HCT116 (cell line): ENCODE measurements at regions not wholly inside any gene's neighbourhood (a gene's known extent, or its start where the extent isn't known, plus 50 kb on each side); places are given as distances from the start of the nearest gene placed in this dataset.

ENCODE experiments used
- ATAC-seq: fragments of 200-7000 bp; cut with Tn5 transposase; 2 replicates; pipeline ENCODE4 v1.9.1; 2020; ENCODE audit warnings: mild to moderate bottlenecking, moderate library complexity
- BruUV-seq: library from RNA; stranded (reverse); fragments of 400-500 nt; replicated peaks from 2 replicates; lab custom pipeline; 2021; lab: Mats Ljungman, UMichigan
- CTCF ChIA-PET: fragments of 300-600 bp; sonication (Branson Sonifier 250); formaldehyde crosslinking; loops from one replicate; lab custom pipeline; 2021; ENCODE audit warnings: antibody characterized with exemption; lab: Charles Lee
- POLR2A ChIA-PET: fragments of 300-600, 350-600 bp; sonication (Branson Sonifier 250); formaldehyde crosslinking; loops from one replicate; lab custom pipeline; 2021; ENCODE audit warnings: antibody characterized with exemption; lab: Charles Lee
- RAD21 ChIA-PET, 2 experiments: fragments of 300-600 bp; sonication (Branson Sonifier 250); formaldehyde crosslinking; loops; one replicate each; lab custom pipeline; 2023; ENCODE audit warnings: low total read pairs in 2 of 2; ENCODE audit not compliant: uncharacterized antibody in 2 of 2, unreplicated experiment in 2 of 2, low non-redundant PET in 1 of 2; lab: Charles Lee
- DNase-seq: peaks from one replicate; pipeline ENCODE4 v3.0.0-alpha.2; 2010; ENCODE audit warnings: low read depth, low spot score
- H2AFZ ChIP-seq: fragments of 200-600 bp; shearing (Covaris generic), sonication (generic); 2 replicates; pipeline ENCODE4 v1.6.1; 2017; ENCODE audit warnings: low read depth, mixed run types, mixed read lengths, antibody characterized with exemption, low read length; ENCODE audit not compliant: poor library complexity, severe bottlenecking
- H3K27ac ChIP-seq: 2 replicates; pipeline ENCODE4 v1.5.1; 2012; ENCODE audit warnings: low read depth, low read length
- H3K27me3 ChIP-seq: fragments of 200-600 bp; sonication (generic); 2 replicates; pipeline ENCODE4 v1.6.1; 2016; ENCODE audit warnings: mixed run types, low read length, mixed read lengths; ENCODE audit not compliant: insufficient read depth
- H3K36me3 ChIP-seq, 2 experiments: fragments of 200-500 bp in 1 of 2; fragments of 200-600 bp in 1 of 2; sonication (Bioruptor generic) in 1 of 2; sonication (generic) in 1 of 2; 2 replicates each; pipeline versions ENCODE4 v1.5.1 to v1.6.1; 2014 to 2016; ENCODE audit warnings: low read length in 2 of 2, inconsistent platforms in 1 of 2, mixed read lengths in 1 of 2, mixed run types in 1 of 2; ENCODE audit not compliant: insufficient read depth in 2 of 2, control insufficient read depth in 1 of 2
- H3K4me1 ChIP-seq, 2 experiments: fragments of 200-600 bp in 1 of 2; sonication (generic) in 1 of 2; 2 replicates each; pipeline versions ENCODE4 v1.5.1 to v1.6.1; 2012 to 2017; ENCODE audit warnings: low read length in 2 of 2, inconsistent platforms in 1 of 2, mild to moderate bottlenecking in 1 of 2, mixed read lengths in 1 of 2, mixed run types in 1 of 2, moderate library complexity in 1 of 2; ENCODE audit not compliant: insufficient read depth in 2 of 2, control insufficient read depth in 1 of 2
- H3K4me2 ChIP-seq: fragments of 200-600 bp; sonication (generic); 2 replicates; pipeline ENCODE4 v1.6.1; 2017; ENCODE audit warnings: mixed run types, low read length, mixed read lengths
- H3K4me3 ChIP-seq, 2 experiments: fragments of 200-600 bp in 1 of 2; sonication (generic) in 1 of 2; replicated peaks in 1 of 2; 2 replicates each; pipeline ENCODE4 v1.5.1; 2011 to 2016; ENCODE audit warnings: low read length in 2 of 2, control low read depth in 1 of 2, low read depth in 1 of 2, mild to moderate bottlenecking in 1 of 2, mixed read lengths in 1 of 2, mixed run types in 1 of 2
- H3K79me2 ChIP-seq: fragments of 200-600 bp; sonication (generic); 2 replicates; pipeline ENCODE4 v1.6.1; 2017; ENCODE audit warnings: mild to moderate bottlenecking, mixed run types, low read length, moderate library complexity, mixed read lengths; ENCODE audit not compliant: insufficient read depth
- H3K9ac ChIP-seq: fragments of 200-600 bp; sonication (generic); 2 replicates; pipeline ENCODE4 v1.6.1; 2016; ENCODE audit warnings: low read length, mixed read lengths
- H3K9me2 ChIP-seq: fragments of 200-600 bp; sonication (generic), shearing (Covaris generic); 2 replicates; pipeline ENCODE4 v1.6.1; 2017; ENCODE audit warnings: mixed run types, mild to moderate bottlenecking, moderate library complexity; ENCODE audit not compliant: insufficient read depth
- H3K9me3 ChIP-seq, 2 experiments: fragments of 200-500 bp in 1 of 2; fragments of 200-600 bp in 1 of 2; sonication (Bioruptor generic) in 1 of 2; sonication (generic) in 1 of 2; 2 replicates each; pipeline ENCODE4 v1.6.1; 2014 to 2017; ENCODE audit warnings: low read length in 2 of 2, mixed read lengths in 2 of 2, inconsistent platforms in 1 of 2, low read depth in 1 of 2, mild to moderate bottlenecking in 1 of 2, mixed run types in 1 of 2, moderate library complexity in 1 of 2; ENCODE audit not compliant: control insufficient read depth in 1 of 2, insufficient read depth in 1 of 2
- H4K20me1 ChIP-seq: fragments of 200-600 bp; sonication (generic), shearing (Covaris generic); 2 replicates; pipeline ENCODE4 v1.6.1; 2017; ENCODE audit warnings: mixed run types, mild to moderate bottlenecking, moderate library complexity; ENCODE audit not compliant: insufficient read depth
- CTCF ChIP-seq, 3 experiments: fragments of 200-600 bp in 1 of 3; sonication (generic) in 1 of 3; IDR thresholded peaks in 2 of 3; conservative IDR thresholded peaks in 1 of 3; 2 replicates each; pipeline ENCODE4 v1.5.1; 2012 to 2017; ENCODE audit warnings: low read depth in 2 of 3, low read length in 2 of 3, antibody characterized with exemption in 1 of 3, borderline replicate concordance in 1 of 3, control low read depth in 1 of 3, mild to moderate bottlenecking in 1 of 3, mixed read lengths in 1 of 3, mixed run types in 1 of 3, moderate library complexity in 1 of 3; ENCODE audit not compliant: insufficient read depth in 1 of 3
- MAX ChIP-seq: IDR thresholded peaks from 2 replicates; pipeline ENCODE4 v1.6.1; 2012
- RAD21 ChIP-seq: IDR thresholded peaks from 2 replicates; pipeline ENCODE4 v1.6.1; 2012; ENCODE audit warnings: low read depth, mild to moderate bottlenecking
- SP1 ChIP-seq: IDR thresholded peaks from 2 replicates; pipeline ENCODE4 v1.6.1; 2012; ENCODE audit warnings: low read depth
- ZBTB33 ChIP-seq: IDR thresholded peaks from 2 replicates; pipeline ENCODE4 v1.6.1; 2011; ENCODE audit warnings: mild to moderate bottlenecking, low read length, moderate library complexity; ENCODE audit not compliant: insufficient replicate concordance; ENCODE audit errors: extremely low read depth
- intact Hi-C: fragments of 100-400 bp; cut with micrococcal nuclease; formaldehyde crosslinking; loops from 2 replicates; pipeline ENCODE4 v1.10.0; 2022

GRCh38 chr1:118484893-118485292, 299.9 kb upstream of the SPAG17 start:
- Histone ChIP-seq H3K4me2 (no peak overlapping the region), H3K9me3 (peaks cover 0 to 21% of the 10 kb centered on the region in 2 experiments; a peak in 2 of 4 replicates), H3K79me2 (no peaks in the 10 kb centered on the region), H3K9me2 (no peaks in the 10 kb centered on the region), H2AFZ (no peak overlapping the region), H3K4me1 (no peaks in the 10 kb centered on the region), H3K27me3 (no peaks in the 10 kb centered on the region), H3K4me3 (no peak overlapping the region), H4K20me1 (no peaks in the 10 kb centered on the region), H3K9ac (no peak overlapping the region), H3K36me3 (no peaks in the 10 kb centered on the region), H3K27ac (no peak overlapping the region)
- ChIA-PET POLR2A (no interaction called here), CTCF (no interaction called here), RAD21 (no interaction called here)
- DNase-seq (no peak), ATAC-seq (no peak)
- BruUV-seq = no TSS peak
- intact Hi-C loops = no loop called here
- TF ChIP-seq SP1 (no peak), CTCF (IDR thresholded peaks at IDR 0.05 in 2 of 3, conservative IDR thresholded peaks at IDR 0.05 in 1 of 3; ENCODE audit: borderline replicate concordance in 1 of 3, insufficient read depth in 1 of 3, low read depth in 2 of 3, low read length in 2 of 3) (no peak), RAD21 (no peak), MAX (no peak), ZBTB33 (no peak)
